K562 (cell line): ENCODE measurements at regions not wholly inside any gene's neighbourhood (a gene's known extent, or its start where the extent isn't known, plus 50 kb on each side); places are given as distances from the start of the nearest gene placed in this dataset.

ENCODE experiments used
- ATAC-seq: fragments of 200-7000 bp; cut with Tn5 transposase; 3 replicates; pipeline ENCODE4 v1.9.1; 2020; ENCODE audit warnings: moderate library complexity
- BruUV-seq: library from RNA; stranded (reverse); fragments of 400-500 nt; replicated peaks from 2 replicates; lab custom pipeline; 2021; lab: Mats Ljungman, UMichigan
- CTCF ChIA-PET: fragments of 300-600 bp; formaldehyde crosslinking; extraction: SDS; loops from one replicate; lab custom pipeline; 2021; ENCODE audit warnings: low intra/inter-chr PET ratio; lab: Yijun Ruan, JAX
- POLR2A ChIA-PET: fragments of 300-600, 350-650 bp; sonication (Branson Sonifier 250); formaldehyde crosslinking; extraction: SDS; loops from one replicate; lab custom pipeline; 2021; ENCODE audit warnings: antibody characterized with exemption, inconsistent platforms; lab: Yijun Ruan, JAX
- DNase-seq, 4 experiments: peaks; one replicate each; pipeline versions ENCODE4 v3.0.0 to v3.0.0-alpha.2; 2011 to 2018; ENCODE audit warnings: low spot score in 3 of 4, mixed read lengths in 3 of 4; ENCODE audit errors: extremely low read depth in 1 of 4
- FAIRE-seq: peaks from 2 replicates; lab custom pipeline; 2011; peaks lifted over from hg19 to GRCh38; lab: Jason Lieb, UNC
- H2AFZ ChIP-seq: 2 replicates; pipeline ENCODE4 v1.6.0; 2011; ENCODE audit warnings: low read depth, low read length, control low read depth, inconsistent platforms
- H3K27ac ChIP-seq: fragments of 200-600 bp; 3 replicates; pipeline ENCODE4 v1.8.0; 2011; ENCODE audit warnings: low read depth, mild to moderate bottlenecking, control low read depth, inconsistent platforms, low read length, moderate library complexity, mixed read lengths; ENCODE audit errors: extremely low read depth
- H3K27me3 ChIP-seq, 2 experiments: fragments of 300-600 bp in 1 of 2; 2 replicates in 1 of 2; 3 replicates in 1 of 2; pipeline versions ENCODE4 v1.6.0 to v1.8.0; 2011; ENCODE audit warnings: inconsistent platforms in 2 of 2, low read length in 2 of 2, mild to moderate bottlenecking in 1 of 2, mixed read lengths in 1 of 2, moderate library complexity in 1 of 2; ENCODE audit not compliant: control insufficient read depth in 2 of 2, insufficient read depth in 2 of 2
- H3K36me3 ChIP-seq: fragments of 300-600 bp; 3 replicates; pipeline ENCODE4 v1.8.0; 2011; ENCODE audit warnings: mild to moderate bottlenecking, low read length, inconsistent platforms; ENCODE audit not compliant: control insufficient read depth, insufficient read depth
- H3K4me1 ChIP-seq, 2 experiments: fragments of 200-600 bp in 1 of 2; replicated peaks in 1 of 2; 2 replicates in 1 of 2; 3 replicates in 1 of 2; pipeline versions ENCODE4 v1.5.1 to v1.8.0; 2011; ENCODE audit warnings: inconsistent platforms in 2 of 2, low read length in 2 of 2, mild to moderate bottlenecking in 1 of 2, mixed read lengths in 1 of 2, moderate library complexity in 1 of 2; ENCODE audit not compliant: control insufficient read depth in 2 of 2, insufficient read depth in 2 of 2
- H3K4me2 ChIP-seq: 2 replicates; pipeline ENCODE4 v1.6.1; 2011; ENCODE audit warnings: low read length, control low read depth, inconsistent platforms, mixed read lengths; ENCODE audit not compliant: insufficient read depth
- H3K4me3 ChIP-seq: fragments of 200-600 bp; sonication (generic), shearing (Covaris generic); 2 replicates; pipeline ENCODE4 v1.5.1; 2016; ENCODE audit warnings: control low read depth, inconsistent platforms
- H3K79me2 ChIP-seq: fragments of 200-600 bp; 3 replicates; pipeline ENCODE4 v1.8.0; 2011; ENCODE audit warnings: low read length, inconsistent platforms; ENCODE audit not compliant: control insufficient read depth, insufficient read depth
- H3K9ac ChIP-seq, 2 experiments: 2 replicates each; pipeline versions ENCODE4 v1.6.0 to v1.6.1; 2011; ENCODE audit warnings: low read depth in 2 of 2, low read length in 2 of 2, control low read depth in 1 of 2, inconsistent platforms in 1 of 2, mild to moderate bottlenecking in 1 of 2, mixed read lengths in 1 of 2; ENCODE audit not compliant: insufficient read depth in 1 of 2
- H3K9me1 ChIP-seq: one replicate; pipeline ENCODE4 v1.6.0; 2011; ENCODE audit warnings: inconsistent platforms, mild to moderate bottlenecking, low read length, moderate library complexity; ENCODE audit not compliant: control insufficient read depth, insufficient read depth
- H3K9me3 ChIP-seq: replicated peaks from 2 replicates; pipeline ENCODE4 v1.5.1; 2011; ENCODE audit warnings: low read depth, low read length, inconsistent platforms; ENCODE audit not compliant: control insufficient read depth, insufficient read depth
- H4K20me1 ChIP-seq: replicated peaks from 2 replicates; pipeline ENCODE4 v1.6.1; 2011; ENCODE audit warnings: low read length, inconsistent platforms, mixed read lengths; ENCODE audit not compliant: control insufficient read depth, insufficient read depth
- FOSL1 ChIP-seq: fragments of 200-800 bp; sonication (Bioruptor generic); conservative IDR thresholded peaks from 2 replicates; pipeline ENCODE4 v1.6.1; 2016; ENCODE audit warnings: missing genetic modification characterization, missing compliant biosample characterization
- IFI16 ChIP-seq: fragments of 250-450 bp; sonication (Bioruptor Pico); IDR thresholded peaks from 2 replicates; pipeline ENCODE4 v2.1.2; 2022; ENCODE audit warnings: mild to moderate bottlenecking, inconsistent platforms
- ILF3 ChIP-seq: fragments of 450-650 bp; IDR thresholded peaks from 2 replicates; pipeline ENCODE4 v1.6.1; 2018; ENCODE audit warnings: antibody characterized with exemption, mild to moderate bottlenecking, moderate library complexity, borderline replicate concordance
- KLF13 ChIP-seq: fragments of 450-650 bp; IDR thresholded peaks from 2 replicates; pipeline ENCODE4 v1.6.1; 2016; ENCODE audit warnings: missing genetic modification characterization, low read depth, mild to moderate bottlenecking, missing compliant biosample characterization, moderate library complexity, borderline replicate concordance
- MXI1 ChIP-seq: IDR thresholded peaks from 2 replicates; pipeline ENCODE4 v1.6.1; 2011; ENCODE audit warnings: low read depth, mild to moderate bottlenecking, improper control_type of control experiment, low read length
- NFE2L1 ChIP-seq: fragments of 450-650 bp; IDR thresholded peaks from 2 replicates; pipeline ENCODE4 v1.6.1; 2016; ENCODE audit warnings: missing genetic modification characterization, low read depth, mild to moderate bottlenecking, missing compliant biosample characterization, moderate library complexity, borderline replicate concordance
- PRDM10 ChIP-seq: fragments of 450-650 bp; IDR thresholded peaks from 2 replicates; pipeline ENCODE4 v1.6.1; 2018; ENCODE audit not compliant: partially characterized antibody
- SIX5 ChIP-seq, 2 experiments: IDR thresholded peaks; 2 replicates each; pipeline ENCODE4 v1.6.1; 2011; ENCODE audit warnings: low read length in 2 of 2, borderline replicate concordance in 1 of 2, low read depth in 1 of 2, mild to moderate bottlenecking in 1 of 2, moderate library complexity in 1 of 2; ENCODE audit not compliant: insufficient read depth in 1 of 2
- SMARCA4 ChIP-seq: fragments of 450-650 bp; IDR thresholded peaks from 2 replicates; pipeline ENCODE4 v1.6.1; 2016
- STAT5A ChIP-seq: IDR thresholded peaks from 2 replicates; pipeline ENCODE4 v1.6.1; 2012; ENCODE audit warnings: low read length, inconsistent platforms, borderline replicate concordance
- TEAD4 ChIP-seq, 2 experiments: sonication (generic) in 1 of 2; formaldehyde crosslinking in 1 of 2; IDR thresholded peaks; 2 replicates each; pipeline versions ENCODE4 v1.6.1 to v1.8.0; 2012 to 2022; ENCODE audit warnings: borderline replicate concordance in 1 of 2, inconsistent platforms in 1 of 2, low read length in 1 of 2, mild to moderate bottlenecking in 1 of 2, missing genetic modification reagents in 1 of 2
- WHSC1 ChIP-seq: IDR thresholded peaks from one replicate; pipeline ENCODE4 v1.6.1; 2012; ENCODE audit warnings: low read length, control low read depth, inconsistent platforms
- ZNF134 ChIP-seq: fragments of 250-450 bp; sonication (Bioruptor Pico); conservative IDR thresholded peaks from 2 replicates; pipeline ENCODE4 v1.4.0; 2020
- ZNF280A ChIP-seq: fragments of 450-650 bp; IDR thresholded peaks from 2 replicates; pipeline ENCODE4 v1.6.1; 2018; ENCODE audit warnings: mild to moderate bottlenecking, low read depth; ENCODE audit not compliant: partially characterized antibody
- ZNF57 ChIP-seq: fragments of 450-650 bp; formaldehyde crosslinking; IDR thresholded peaks from 2 replicates; pipeline ENCODE4 v1.4.0; 2020; ENCODE audit warnings: mild to moderate bottlenecking, moderate library complexity
- ZNF75A ChIP-seq: fragments of 450-650 bp; formaldehyde crosslinking; IDR thresholded peaks from 2 replicates; pipeline ENCODE4 v1.4.0; 2020; ENCODE audit warnings: mild to moderate bottlenecking
- ZNF830 ChIP-seq: fragments of 250-450 bp; sonication (Bioruptor Pico); IDR thresholded peaks from 2 replicates; pipeline ENCODE4 v1.5.0; 2021; ENCODE audit warnings: mild to moderate bottlenecking
- WGBS: fragments of 100-300 bp; shearing (Covaris generic); methylation state at CpG from one replicate; pipeline ENCODE4 v1.1.6; 2016; ENCODE audit warnings: low coverage, mixed read lengths; ENCODE audit not compliant: insufficient coverage; ENCODE audit errors: missing lambda C conversion rate; 5-methylcytosine and 5-hydroxymethylcytosine counted together
- in situ Hi-C: fragments of 300-500 bp; cut with MboI; formaldehyde crosslinking; loops from 4 replicates; pipeline ENCODE4 v1.15.0; 2018; ENCODE audit warnings: inconsistent platforms, mixed read lengths
- intact Hi-C: fragments of 100-400 bp; cut with micrococcal nuclease; formaldehyde crosslinking; loops from 2 replicates; pipeline ENCODE4 v1.14.2; 2022

GRCh38 chr2:3948191-3948590 is 244.8 kb downstream of the DCDC2C start:
- Histone ChIP-seq H3K9me1 (no peaks in the 10 kb centered on the region), H3K27me3 (no peaks in the 10 kb centered on the region), H3K79me2 (no peaks in the 10 kb centered on the region), H3K4me3 (no peak overlapping the region), H4K20me1 (no peaks in the 10 kb centered on the region), H3K4me2 (no peak overlapping the region), H3K27ac (no peak overlapping the region), H2AFZ (no peak overlapping the region), H3K36me3 (no peaks in the 10 kb centered on the region), H3K9ac (no peak overlapping the region), H3K4me1 (no peaks in the 10 kb centered on the region), H3K9me3 (no peaks in the 10 kb centered on the region)
- no TSS peak for BruUV-seq
- POLR2A ChIA-PET: no interaction called here
- FAIRE-seq: no peak
- WGBS: 0% methylated on average over 7 of the region's 7 CpGs
- no peak for DNase-seq
- TF ChIP-seq KLF13 (tag) (no peak), PRDM10 (no peak), SMARCA4 (no peak), ZNF134 (CRISPR knock-in tag) (no peak), SIX5 (IDR thresholded peaks at IDR 0.05; ENCODE audit: borderline replicate concordance in 1 of 2, insufficient read depth in 1 of 2, low read depth in 1 of 2, low read length in 2 of 2) (no peak), ZNF57 (CRISPR knock-in tag) (no peak), ILF3 (no peak), STAT5A (no peak), ZNF280A (no peak), ZNF75A (CRISPR knock-in tag) (no peak), WHSC1 (no peak), ZNF830 (CRISPR knock-in tag) (no peak), MXI1 (no peak), FOSL1 (tag) (no peak), TEAD4 (IDR thresholded peaks at IDR 0.05; ENCODE audit: low read length) (no peak), TEAD4 (CRISPR knock-in tag; IDR thresholded peaks at IDR 0.05; ENCODE audit: borderline replicate concordance) (no peak), IFI16 (no peak), NFE2L1 (tag) (no peak)
- no peak for ATAC-seq
- in situ Hi-C loops (no loop called here), intact Hi-C loops (no loop called here)
- CTCF ChIA-PET: no interaction called here
